ENCODE measurements at regions not wholly inside any gene's neighbourhood (a gene's known extent, or its start where the extent isn't known, plus 50 kb on each side); places are given as distances from the start of the nearest gene placed in this dataset.

GRCh38 chr12:22991250-22991844 is 366.4 kb downstream of the ETNK1 start:
- no peak overlapping the region for H3K27ac ChIP-seq (ENCODE audit: low read depth, low read length)
- H3K79me1 ChIP-seq (ENCODE audit: low read length) = no peaks in the 10 kb centered on the region
- H4K5ac ChIP-seq (ENCODE audit: low read length) = no peak overlapping the region
- DNase-seq = no peak
- H4K8ac ChIP-seq (ENCODE audit: low read depth, low read length) = no peak overlapping the region
- no peak overlapping the region for H3K56ac ChIP-seq (ENCODE audit: low read length)
- H3K27me3 ChIP-seq (ENCODE audit: insufficient read depth, low read length, poor library complexity) = no peaks in the 10 kb centered on the region
- H3K79me2 ChIP-seq (ENCODE audit: control insufficient read depth, insufficient read depth, low read length) = no peaks in the 10 kb centered on the region
- H3K9ac ChIP-seq (ENCODE audit: low read length) = no peak overlapping the region
- no peak overlapping the region for H2BK120ac ChIP-seq (ENCODE audit: low read depth, low read length)
- H2AK5ac ChIP-seq (ENCODE audit: low read length) = no peak overlapping the region
- no peak overlapping the region for H3K4me3 ChIP-seq (ENCODE audit: low read length)
- H3K4ac ChIP-seq (ENCODE audit: low read depth, low read length) = no peak overlapping the region
- WGBS (ENCODE audit: extremely low coverage, insufficient coverage, low lambda C conversion rate) = no CpG with 5 or more reads among the region's 3 CpGs
- H3K23ac ChIP-seq (ENCODE audit: low read length) = no peak overlapping the region
- no peak overlapping the region for H3K18ac ChIP-seq (ENCODE audit: low read length)
- H3K4me2 ChIP-seq (ENCODE audit: low read length) = no peak overlapping the region
- H2BK15ac ChIP-seq (replicated peaks; ENCODE audit: low read depth) = no peak overlapping the region
- no peaks in the 10 kb centered on the region for H3K36me3 ChIP-seq (ENCODE audit: control insufficient read depth, insufficient read depth, low read length)
- peaks cover 9% of the 10 kb centered on the region for H3K4me1 ChIP-seq (ENCODE audit: control insufficient read depth, low read depth, low read length)
- H2BK5ac ChIP-seq (ENCODE audit: low read length) = no peak overlapping the region

- WGBS (ENCODE audit: extremely low coverage, insufficient coverage, low lambda C conversion rate) = no CpG with 5 or more reads among the region's 4 CpGs
- no peaks in the 10 kb centered on the region for H3K79me1 ChIP-seq (ENCODE audit: low read length)
- H3K4me2 ChIP-seq (ENCODE audit: low read length) = no peak overlapping the region
- DNase-seq = peak; percentile 57
- no peaks in the 10 kb centered on the region for H3K36me3 ChIP-seq (ENCODE audit: control insufficient read depth, insufficient read depth, low read length)
- no peak overlapping the region for H3K4me3 ChIP-seq (ENCODE audit: low read length)
- H4K8ac ChIP-seq (ENCODE audit: low read depth, low read length) = no peak overlapping the region
- no peak overlapping the region for H2BK5ac ChIP-seq (ENCODE audit: low read length)
- no peak overlapping the region for H3K56ac ChIP-seq (ENCODE audit: low read length)
- H3K4ac ChIP-seq (ENCODE audit: low read depth, low read length) = peak overlapping the region; percentile 36
- no peak overlapping the region for H3K18ac ChIP-seq (ENCODE audit: low read length)
- H3K4me1 ChIP-seq (ENCODE audit: control insufficient read depth, low read depth, low read length) = peaks cover 9% of the 10 kb centered on the region
- no peak overlapping the region for H3K27ac ChIP-seq (ENCODE audit: low read depth, low read length)
- no peak overlapping the region for H4K5ac ChIP-seq (ENCODE audit: low read length)
- no peak overlapping the region for H2BK15ac ChIP-seq (replicated peaks; ENCODE audit: low read depth)
- H3K79me2 ChIP-seq (ENCODE audit: control insufficient read depth, insufficient read depth, low read length) = no peaks in the 10 kb centered on the region
- no peak overlapping the region for H3K23ac ChIP-seq (ENCODE audit: low read length)
- no peak overlapping the region for H2AK5ac ChIP-seq (ENCODE audit: low read length)
- H3K27me3 ChIP-seq (ENCODE audit: insufficient read depth, low read length, poor library complexity) = no peaks in the 10 kb centered on the region
- H2BK120ac ChIP-seq (ENCODE audit: low read depth, low read length) = no peak overlapping the region
- no peak overlapping the region for H3K9ac ChIP-seq (ENCODE audit: low read length)
Observed at GRCh38 chr12:22993609-22994315, 368.8 kb downstream of the ETNK1 start.

- DNase-seq = no peak
- Histone ChIP-seq H2BK15ac (replicated peaks; ENCODE audit: low read depth) (no peak overlapping the region), H3K27ac (ENCODE audit: low read depth, low read length) (no peak overlapping the region), H3K4ac (ENCODE audit: low read depth, low read length) (no peak overlapping the region), H3K4me1 (ENCODE audit: control insufficient read depth, low read depth, low read length) (peaks cover 9% of the 10 kb centered on the region), H2BK120ac (ENCODE audit: low read depth, low read length) (no peak overlapping the region), H4K5ac (ENCODE audit: low read length) (no peak overlapping the region), H3K4me3 (ENCODE audit: low read length) (no peak overlapping the region), H3K56ac (ENCODE audit: low read length) (no peak overlapping the region), H2BK5ac (ENCODE audit: low read length) (no peak overlapping the region), H3K27me3 (ENCODE audit: insufficient read depth, low read length, poor library complexity) (no peaks in the 10 kb centered on the region), H3K79me2 (ENCODE audit: control insufficient read depth, insufficient read depth, low read length) (no peaks in the 10 kb centered on the region), H2AK5ac (ENCODE audit: low read length) (no peak overlapping the region), H3K9ac (ENCODE audit: low read length) (no peak overlapping the region), H3K23ac (ENCODE audit: low read length) (no peak overlapping the region), H3K36me3 (ENCODE audit: control insufficient read depth, insufficient read depth, low read length) (no peaks in the 10 kb centered on the region), H3K18ac (ENCODE audit: low read length) (no peak overlapping the region), H3K4me2 (ENCODE audit: low read length) (no peak overlapping the region), H3K79me1 (ENCODE audit: low read length) (no peaks in the 10 kb centered on the region), H4K8ac (ENCODE audit: low read depth, low read length) (no peak overlapping the region)
- no CpG with 5 or more reads among the region's 3 CpGs for WGBS (ENCODE audit: extremely low coverage, insufficient coverage, low lambda C conversion rate)
Observed at GRCh38 chr12:22994316-22994675, 369.3 kb downstream of the ETNK1 start.

- Histone ChIP-seq H3K36me3 (ENCODE audit: control insufficient read depth, insufficient read depth, low read length) (no peaks in the 10 kb centered on the region), H2BK5ac (ENCODE audit: low read length) (no peak overlapping the region), H3K9ac (ENCODE audit: low read length) (no peak overlapping the region), H3K4ac (ENCODE audit: low read depth, low read length) (no peak overlapping the region), H3K27me3 (ENCODE audit: insufficient read depth, low read length, poor library complexity) (no peaks in the 10 kb centered on the region), H3K18ac (ENCODE audit: low read length) (no peak overlapping the region), H2AK5ac (ENCODE audit: low read length) (no peak overlapping the region), H2BK120ac (ENCODE audit: low read depth, low read length) (no peak overlapping the region), H3K79me2 (ENCODE audit: control insufficient read depth, insufficient read depth, low read length) (no peaks in the 10 kb centered on the region), H4K5ac (ENCODE audit: low read length) (no peak overlapping the region), H3K56ac (ENCODE audit: low read length) (no peak overlapping the region), H2BK15ac (replicated peaks; ENCODE audit: low read depth) (no peak overlapping the region), H3K23ac (ENCODE audit: low read length) (no peak overlapping the region), H3K4me1 (ENCODE audit: control insufficient read depth, low read depth, low read length) (no peaks in the 10 kb centered on the region), H4K8ac (ENCODE audit: low read depth, low read length) (no peak overlapping the region), H3K4me2 (ENCODE audit: low read length) (no peak overlapping the region), H3K79me1 (ENCODE audit: low read length) (no peaks in the 10 kb centered on the region), H3K27ac (ENCODE audit: low read depth, low read length) (no peak overlapping the region), H3K4me3 (ENCODE audit: low read length) (no peak overlapping the region)
- no CpG with 5 or more reads among the region's 3 CpGs for WGBS (ENCODE audit: extremely low coverage, insufficient coverage, low lambda C conversion rate)
- no peak for DNase-seq
Observed at GRCh38 chr12:23001487-23001886, 376.5 kb downstream of the ETNK1 start.

GRCh38 chr12:23002381-23002780 is 377.4 kb downstream of the ETNK1 start:
- WGBS (ENCODE audit: extremely low coverage, insufficient coverage, low lambda C conversion rate) = no CpG with 5 or more reads among the region's 7 CpGs
- DNase-seq = no peak
- no peak overlapping the region for H3K4me3 ChIP-seq (ENCODE audit: low read length)

More at GRCh38 chr12:23002381-23002780, 377.4 kb downstream of the ETNK1 start:
- no peak overlapping the region for H3K4ac ChIP-seq (ENCODE audit: low read depth, low read length)
- no peak overlapping the region for H3K23ac ChIP-seq (ENCODE audit: low read length)
- H2BK15ac ChIP-seq (replicated peaks; ENCODE audit: low read depth) = no peak overlapping the region
- H3K18ac ChIP-seq (ENCODE audit: low read length) = no peak overlapping the region
- H3K79me1 ChIP-seq (ENCODE audit: low read length) = no peaks in the 10 kb centered on the region
- no peak overlapping the region for H3K56ac ChIP-seq (ENCODE audit: low read length)
- no peak overlapping the region for H2BK5ac ChIP-seq (ENCODE audit: low read length)
- H3K27me3 ChIP-seq (ENCODE audit: insufficient read depth, low read length, poor library complexity) = no peaks in the 10 kb centered on the region
- H3K9ac ChIP-seq (ENCODE audit: low read length) = no peak overlapping the region
- H2BK120ac ChIP-seq (ENCODE audit: low read depth, low read length) = no peak overlapping the region
- H3K4me1 ChIP-seq (ENCODE audit: control insufficient read depth, low read depth, low read length) = no peaks in the 10 kb centered on the region
- H3K79me2 ChIP-seq (ENCODE audit: control insufficient read depth, insufficient read depth, low read length) = no peaks in the 10 kb centered on the region
- H3K4me2 ChIP-seq (ENCODE audit: low read length) = no peak overlapping the region
- no peak overlapping the region for H3K27ac ChIP-seq (ENCODE audit: low read depth, low read length)
- H4K8ac ChIP-seq (ENCODE audit: low read depth, low read length) = no peak overlapping the region
- no peak overlapping the region for H2AK5ac ChIP-seq (ENCODE audit: low read length)
- no peaks in the 10 kb centered on the region for H3K36me3 ChIP-seq (ENCODE audit: control insufficient read depth, insufficient read depth, low read length)
- no peak overlapping the region for H4K5ac ChIP-seq (ENCODE audit: low read length)

Data from mesendoderm (in vitro differentiated cells).